Thyroid gland (tissue), 4 donors: ENCODE measurements at regions not wholly inside any gene's neighbourhood (a gene's known extent, or its start where the extent isn't known, plus 50 kb on each side); places are given as distances from the start of the nearest gene placed in this dataset.

Experiments
- POLR2A ChIP-seq, 2 donors: fragments of 450-650 bp; IDR thresholded peaks; one replicate each; pipeline ENCODE4 v1.6.1; 2017; ENCODE audit warnings: antibody characterized with exemption in 2 of 2, mild to moderate bottlenecking in 2 of 2, moderate library complexity in 1 of 2
- TF ChIP-seq, protein P1 (sequence below), 6 experiments: fragments of 200-600 bp in 3 of 6; fragments of 450-650 bp in 3 of 6; sonication (generic) in 3 of 6; IDR thresholded peaks; one replicate each; pipeline ENCODE4 v1.5.1; 2016 to 2019; ENCODE audit warnings: antibody characterized with exemption in 6 of 6, mild to moderate bottlenecking in 2 of 6, inconsistent platforms in 1 of 6, moderate library complexity in 1 of 6

DNA sequence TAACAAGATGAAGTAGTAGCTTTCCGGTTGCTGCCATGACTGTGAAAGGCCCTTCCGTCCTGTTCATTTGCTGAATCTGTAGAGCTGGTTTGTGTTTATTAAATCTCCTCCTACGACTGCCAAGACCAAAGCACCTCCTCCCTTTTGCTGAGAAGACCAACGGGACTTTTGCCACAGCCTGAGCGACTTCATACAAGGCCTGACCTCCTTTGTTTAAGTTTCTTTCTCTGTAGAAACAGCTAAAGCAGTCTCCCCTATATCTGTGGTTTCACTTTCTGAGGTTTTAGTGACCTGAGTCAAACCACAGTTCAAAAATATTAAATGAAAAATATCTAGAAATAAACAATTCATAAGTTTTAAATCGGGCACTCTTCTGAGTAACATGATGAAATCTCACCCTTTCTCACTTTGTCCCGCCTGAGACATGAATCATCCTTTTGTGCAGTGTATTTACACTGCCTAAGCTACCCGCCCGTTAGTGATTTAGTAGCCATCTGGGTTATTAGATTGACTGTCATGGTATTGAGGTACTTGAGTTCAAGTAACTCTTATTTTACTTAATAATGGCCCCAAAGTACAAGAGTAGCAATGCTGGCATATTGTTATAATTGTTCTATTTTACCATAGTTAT lies 119.1 kb upstream of the LRRC4C start:
- TF ChIP-seq, protein P1, sequence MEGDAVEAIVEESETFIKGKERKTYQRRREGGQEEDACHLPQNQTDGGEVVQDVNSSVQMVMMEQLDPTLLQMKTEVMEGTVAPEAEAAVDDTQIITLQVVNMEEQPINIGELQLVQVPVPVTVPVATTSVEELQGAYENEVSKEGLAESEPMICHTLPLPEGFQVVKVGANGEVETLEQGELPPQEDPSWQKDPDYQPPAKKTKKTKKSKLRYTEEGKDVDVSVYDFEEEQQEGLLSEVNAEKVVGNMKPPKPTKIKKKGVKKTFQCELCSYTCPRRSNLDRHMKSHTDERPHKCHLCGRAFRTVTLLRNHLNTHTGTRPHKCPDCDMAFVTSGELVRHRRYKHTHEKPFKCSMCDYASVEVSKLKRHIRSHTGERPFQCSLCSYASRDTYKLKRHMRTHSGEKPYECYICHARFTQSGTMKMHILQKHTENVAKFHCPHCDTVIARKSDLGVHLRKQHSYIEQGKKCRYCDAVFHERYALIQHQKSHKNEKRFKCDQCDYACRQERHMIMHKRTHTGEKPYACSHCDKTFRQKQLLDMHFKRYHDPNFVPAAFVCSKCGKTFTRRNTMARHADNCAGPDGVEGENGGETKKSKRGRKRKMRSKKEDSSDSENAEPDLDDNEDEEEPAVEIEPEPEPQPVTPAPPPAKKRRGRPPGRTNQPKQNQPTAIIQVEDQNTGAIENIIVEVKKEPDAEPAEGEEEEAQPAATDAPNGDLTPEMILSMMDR (IDR thresholded peaks at IDR 0.05): no peak
- no peak for TF ChIP-seq POLR2A (IDR thresholded peaks at IDR 0.05)
